Hepatocyte (in vitro differentiated cells): ENCODE measurements at regions not wholly inside any gene's neighbourhood (a gene's known extent, or its start where the extent isn't known, plus 50 kb on each side); places are given as distances from the start of the nearest gene placed in this dataset.

ENCODE experiments used
- DNase-seq: peaks from one replicate; pipeline ENCODE4 v3.0.0-alpha.2; 2016; ENCODE audit warnings: low spot score
- H2AFZ ChIP-seq: fragments of 200-600 bp; sonication (generic); 2 replicates; pipeline ENCODE4 v1.6.0; 2016; ENCODE audit warnings: antibody characterized with exemption, mild to moderate bottlenecking
- H3K27ac ChIP-seq: fragments of 200-600 bp; sonication (generic); 2 replicates; pipeline ENCODE4 v1.5.1; 2016; ENCODE audit warnings: mild to moderate bottlenecking
- H3K27me3 ChIP-seq: fragments of 200-600 bp; sonication (generic); 2 replicates; pipeline ENCODE4 v1.6.1; 2016
- H3K36me3 ChIP-seq: fragments of 200-600 bp; sonication (generic); replicated peaks from 2 replicates; pipeline ENCODE4 v1.5.1; 2016; ENCODE audit warnings: low read depth; ENCODE audit not compliant: insufficient read depth
- H3K4me1 ChIP-seq: fragments of 200-600 bp; sonication (generic); 2 replicates; pipeline ENCODE4 v1.5.1; 2016; ENCODE audit warnings: mild to moderate bottlenecking, moderate library complexity; ENCODE audit not compliant: insufficient read depth
- H3K4me2 ChIP-seq: fragments of 200-600 bp; sonication (generic); 2 replicates; pipeline ENCODE4 v1.6.0; 2016
- H3K4me3 ChIP-seq: fragments of 200-600 bp; sonication (generic); 2 replicates; pipeline ENCODE4 v1.5.1; 2016; ENCODE audit warnings: mild to moderate bottlenecking
- H3K79me2 ChIP-seq: fragments of 200-600 bp; sonication (generic); 2 replicates; pipeline ENCODE4 v1.6.0; 2017; ENCODE audit warnings: mild to moderate bottlenecking
- H3K9me2 ChIP-seq: fragments of 200-600 bp; sonication (generic); replicated peaks from 2 replicates; pipeline ENCODE4 v1.6.0; 2017; ENCODE audit warnings: mild to moderate bottlenecking; ENCODE audit not compliant: insufficient read depth
- H3K9me3 ChIP-seq: fragments of 200-600 bp; sonication (generic); 2 replicates; pipeline ENCODE4 v1.5.1; 2016; ENCODE audit warnings: low read depth, mild to moderate bottlenecking
- H4K20me1 ChIP-seq: fragments of 200-600 bp; sonication (generic); 2 replicates; pipeline ENCODE4 v1.6.0; 2016; ENCODE audit warnings: mild to moderate bottlenecking; ENCODE audit not compliant: insufficient read depth, poor library complexity, severe bottlenecking
- CTCF ChIP-seq: fragments of 200-600 bp; sonication (generic); IDR thresholded peaks from 2 replicates; pipeline ENCODE4 v1.5.1; 2016; ENCODE audit warnings: antibody characterized with exemption, mild to moderate bottlenecking; ENCODE audit not compliant: poor library complexity
- EZH2 ChIP-seq: fragments of 200-600 bp; sonication (generic); IDR thresholded peaks from 2 replicates; pipeline ENCODE4 v1.6.1; 2016; ENCODE audit warnings: antibody characterized with exemption, mild to moderate bottlenecking, borderline replicate concordance
- EZH2phosphoT487 ChIP-seq: fragments of 200-600 bp; sonication (generic); IDR thresholded peaks from one replicate; pipeline ENCODE4 v1.6.1; 2018; ENCODE audit warnings: antibody characterized with exemption, mild to moderate bottlenecking, low read depth, moderate library complexity; ENCODE audit not compliant: unreplicated experiment, severe bottlenecking
- WGBS: methylation state at CpG from one replicate; pipeline ENCODE4 v1.1.6; 2016; ENCODE audit warnings: low lambda C conversion rate; ENCODE audit errors: missing lambda C conversion rate; 5-methylcytosine and 5-hydroxymethylcytosine counted together

GRCh38 chr5:62077387-62077786 is 228.6 kb upstream of the KIF2A start:
- Histone ChIP-seq H2AFZ (no peak overlapping the region), H3K4me1 (no peaks in the 10 kb centered on the region), H3K9me2 (no peaks in the 10 kb centered on the region), H3K9me3 (no peaks in the 10 kb centered on the region), H3K4me3 (no peak overlapping the region), H3K79me2 (no peaks in the 10 kb centered on the region), H3K36me3 (no peaks in the 10 kb centered on the region), H3K4me2 (no peak overlapping the region), H4K20me1 (no peaks in the 10 kb centered on the region), H3K27ac (no peak overlapping the region), H3K27me3 (no peaks in the 10 kb centered on the region)
- no peak for DNase-seq
- TF ChIP-seq CTCF (no peak), EZH2 (no peak), EZH2phosphoT487 (no peak)
- WGBS: 94% methylated on average over 4 of the region's 4 CpGs

- DNase-seq: no peak
- no peak for TF ChIP-seq EZH2phosphoT487
- no peaks in the 10 kb centered on the region for H3K4me1 ChIP-seq
Observed at GRCh38 chr5:62077823-62078550, 228.0 kb upstream of the KIF2A start.

GRCh38 chr5:62082370-62082801 is 223.6 kb upstream of the KIF2A start:
- H3K4me3 ChIP-seq: no peak overlapping the region
- no peaks in the 10 kb centered on the region for H3K36me3 ChIP-seq
- no peaks in the 10 kb centered on the region for H3K4me1 ChIP-seq
- no peak for DNase-seq
- no peak overlapping the region for H3K4me2 ChIP-seq
- H2AFZ ChIP-seq: no peak overlapping the region
- TF ChIP-seq EZH2: no peak
- no peak for TF ChIP-seq CTCF
- no peak for TF ChIP-seq EZH2phosphoT487
- no peaks in the 10 kb centered on the region for H3K9me3 ChIP-seq
- H3K27me3 ChIP-seq: no peaks in the 10 kb centered on the region
- no peaks in the 10 kb centered on the region for H3K79me2 ChIP-seq
- WGBS: 68% methylated on average over 5 of the region's 5 CpGs
- H4K20me1 ChIP-seq: no peaks in the 10 kb centered on the region
- H3K27ac ChIP-seq: no peak overlapping the region
- H3K9me2 ChIP-seq: no peaks in the 10 kb centered on the region

More at GRCh38 chr5:62077823-62078550, 228.0 kb upstream of the KIF2A start:
- Histone ChIP-seq H4K20me1 (no peaks in the 10 kb centered on the region), H3K4me2 (no peak overlapping the region), H3K4me3 (no peak overlapping the region), H3K27me3 (no peaks in the 10 kb centered on the region), H3K27ac (no peak overlapping the region), H3K36me3 (no peaks in the 10 kb centered on the region), H2AFZ (no peak overlapping the region), H3K9me3 (no peaks in the 10 kb centered on the region), H3K79me2 (no peaks in the 10 kb centered on the region), H3K9me2 (no peaks in the 10 kb centered on the region)
- WGBS: 75% methylated on average over 9 of the region's 9 CpGs

GRCh38 chr5:62083247-62083646 is 222.8 kb upstream of the KIF2A start:
- Histone ChIP-seq H3K79me2 (no peaks in the 10 kb centered on the region), H3K36me3 (no peaks in the 10 kb centered on the region), H2AFZ (no peak overlapping the region), H3K4me1 (no peaks in the 10 kb centered on the region), H3K27me3 (no peaks in the 10 kb centered on the region), H3K27ac (no peak overlapping the region), H4K20me1 (no peaks in the 10 kb centered on the region), H3K9me3 (no peaks in the 10 kb centered on the region), H3K9me2 (no peaks in the 10 kb centered on the region), H3K4me2 (no peak overlapping the region), H3K4me3 (no peak overlapping the region)
- DNase-seq: no peak
- TF ChIP-seq CTCF (no peak), EZH2phosphoT487 (no peak), EZH2 (no peak)
- 88% methylated on average over 7 of the region's 7 CpGs for WGBS
